Glutamatergic neuron (in vitro differentiated cells): ENCODE measurements at regions not wholly inside any gene's neighbourhood (a gene's known extent, or its start where the extent isn't known, plus 50 kb on each side); places are given as distances from the start of the nearest gene placed in this dataset.
"Not testable (repeated sequence)": the region's sequence is repeated elsewhere in the genome, so short reads cannot be mapped to it uniquely, and the experiment has no call there.

Source experiments
- DNase-seq: peaks from one replicate; pipeline ENCODE4 v3.0.0; 2022
- H3K27ac Mint-ChIP-seq: one replicate; pipeline ENCODE4 v1.8.0; 2020; ENCODE audit warnings: mild to moderate bottlenecking, mixed read lengths, inconsistent platforms; ENCODE audit not compliant: unreplicated experiment
- H3K27me3 Mint-ChIP-seq: one replicate; pipeline ENCODE4 v1.8.0; 2020; ENCODE audit warnings: mild to moderate bottlenecking, moderate library complexity, mixed read lengths, inconsistent platforms; ENCODE audit not compliant: unreplicated experiment
- H3K36me3 Mint-ChIP-seq: one replicate; pipeline ENCODE4 v1.8.0; 2020; ENCODE audit warnings: mild to moderate bottlenecking, mixed read lengths, inconsistent platforms; ENCODE audit not compliant: unreplicated experiment
- H3K4me1 Mint-ChIP-seq: one replicate; pipeline ENCODE4 v1.8.0; 2020; ENCODE audit warnings: mild to moderate bottlenecking, low read depth, mixed read lengths, inconsistent platforms; ENCODE audit not compliant: unreplicated experiment
- H3K4me3 Mint-ChIP-seq: one replicate; pipeline ENCODE4 v1.8.0; 2020; ENCODE audit warnings: mild to moderate bottlenecking, mixed read lengths, inconsistent platforms; ENCODE audit not compliant: unreplicated experiment
- H3K9me3 Mint-ChIP-seq: one replicate; pipeline ENCODE4 v1.8.0; 2020; ENCODE audit warnings: mild to moderate bottlenecking, moderate library complexity, mixed read lengths, inconsistent platforms; ENCODE audit not compliant: unreplicated experiment
- CTCF ChIP-seq: fragments of 200-600 bp; sonication (generic); IDR thresholded peaks from one replicate; pipeline ENCODE4 v1.5.0; 2021; ENCODE audit not compliant: partially characterized antibody, unreplicated experiment

DNA sequence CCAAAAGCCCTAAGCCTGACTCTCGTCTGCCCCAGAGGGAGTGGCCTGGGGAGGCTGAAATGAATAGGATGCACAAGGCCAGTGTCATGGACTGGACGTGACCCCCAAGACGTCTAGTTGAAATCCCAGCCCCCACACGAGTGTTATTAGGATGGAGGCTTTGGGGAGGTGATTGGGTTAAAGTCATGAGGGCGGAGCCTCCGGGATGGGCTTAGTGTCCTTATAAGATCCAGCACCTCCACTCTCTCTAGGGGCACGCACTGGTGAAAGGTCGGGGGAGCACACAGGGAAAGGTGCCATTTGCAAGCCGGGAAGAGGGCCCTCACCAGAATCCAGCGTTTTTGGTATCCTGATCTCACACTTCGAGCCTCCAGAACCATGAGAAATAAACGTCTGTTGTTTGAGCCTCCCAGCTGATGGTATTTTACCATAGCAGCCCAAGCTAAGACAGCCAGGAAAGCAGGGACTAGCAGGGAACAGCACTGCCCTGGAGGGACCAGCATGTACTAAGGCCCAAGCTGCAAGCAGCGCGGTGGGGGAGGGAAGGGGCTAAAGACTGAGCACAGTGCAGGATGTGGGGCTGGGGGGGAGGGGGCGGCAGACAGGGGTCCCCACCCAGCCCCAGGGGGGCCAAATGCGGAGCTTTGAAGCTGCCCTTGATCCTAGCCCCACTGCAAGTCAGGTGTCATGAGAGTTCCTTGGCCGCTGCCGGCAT, 78.3 kb upstream of the NCOR2 start:
- H3K27me3 Mint-ChIP-seq: peaks cover 13% of the 10 kb centered on the region
- no peak for TF ChIP-seq CTCF
- peak; percentile 40 for DNase-seq
- peaks cover 2% of the 10 kb centered on the region for H3K36me3 Mint-ChIP-seq
- H3K4me3 Mint-ChIP-seq: peak overlapping the region; percentile 47
- H3K4me1 Mint-ChIP-seq: peaks cover 28% of the 10 kb centered on the region
- H3K9me3 Mint-ChIP-seq: peaks cover 8% of the 10 kb centered on the region
- peak overlapping the region; percentile 83 for H3K27ac Mint-ChIP-seq

- H3K27ac Mint-ChIP-seq, H3K27me3 Mint-ChIP-seq, H3K9me3 Mint-ChIP-seq, H3K4me3 Mint-ChIP-seq, DNase-seq, H3K36me3 Mint-ChIP-seq: not testable (repeated sequence)
- peaks cover 31% of the 10 kb centered on the region for H3K4me1 Mint-ChIP-seq
These were observed 76.4 kb upstream of the NCOR2 start for GRCh38 chr12:124643768-124644167.

DNA sequence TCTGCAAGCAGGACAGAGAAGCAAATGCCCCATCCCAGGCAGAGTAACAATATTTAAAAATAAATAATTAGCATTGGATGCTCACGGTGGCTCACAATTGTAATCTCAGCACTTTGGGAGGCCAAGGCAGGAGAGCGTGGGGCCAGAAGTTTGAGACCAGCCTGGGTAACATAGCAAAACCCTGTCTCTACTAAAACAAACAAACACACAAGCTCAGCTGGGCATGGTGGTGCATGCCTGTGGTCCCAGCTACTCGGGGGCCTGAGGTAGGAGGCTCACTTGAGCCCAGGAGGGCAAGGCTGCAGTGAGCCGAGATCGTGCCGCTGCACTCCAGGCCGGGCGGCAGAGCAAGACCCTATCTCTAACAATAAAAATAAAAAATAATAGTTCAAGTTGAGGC, 74.7 kb upstream of the NCOR2 start:
- Mint-ChIP-seq H3K36me3 (peaks cover 9% of the 10 kb centered on the region), H3K9me3 (peaks cover 6% of the 10 kb centered on the region), H3K27me3 (peaks cover 9% of the 10 kb centered on the region), H3K27ac (no peak overlapping the region), H3K4me3 (no peak overlapping the region), H3K4me1 (peaks cover 35% of the 10 kb centered on the region)
- DNase-seq: no peak
- no peak for TF ChIP-seq CTCF

GRCh38 chr12:124641591-124641990, 74.2 kb upstream of the NCOR2 start:
- no peak for DNase-seq
- H3K36me3 Mint-ChIP-seq: peaks cover 9% of the 10 kb centered on the region
- H3K4me1 Mint-ChIP-seq: peaks cover 30% of the 10 kb centered on the region
- H3K27ac Mint-ChIP-seq: no peak overlapping the region
- peaks cover 6% of the 10 kb centered on the region for H3K9me3 Mint-ChIP-seq
- TF ChIP-seq CTCF: no peak
- peaks cover 9% of the 10 kb centered on the region for H3K27me3 Mint-ChIP-seq
- no peak overlapping the region for H3K4me3 Mint-ChIP-seq

DNA sequence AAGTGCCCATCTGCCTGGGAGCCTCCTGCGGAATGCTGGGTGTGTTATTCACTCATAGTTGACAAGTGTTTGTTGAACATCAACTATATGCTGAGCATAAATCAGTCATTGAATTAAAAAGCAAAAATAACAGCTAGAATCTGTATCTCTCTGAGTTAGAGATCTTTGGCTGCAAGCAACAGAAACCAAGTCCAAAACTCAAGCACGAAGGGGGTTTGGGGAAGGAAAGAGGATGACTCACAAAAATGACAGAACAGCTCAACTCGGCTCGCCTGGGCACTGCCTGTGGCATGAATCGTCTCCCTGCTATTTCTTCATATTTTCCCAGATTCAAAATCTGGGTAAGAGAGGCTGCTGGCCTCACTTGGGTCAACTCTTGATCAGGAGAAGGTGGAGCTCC, 72.6 kb upstream of the NCOR2 start:
- Mint-ChIP-seq H3K4me3 (no peak overlapping the region), H3K4me1 (peaks cover 29% of the 10 kb centered on the region), H3K9me3 (peaks cover 3% of the 10 kb centered on the region), H3K27ac (no peak overlapping the region), H3K36me3 (peaks cover 9% of the 10 kb centered on the region), H3K27me3 (peaks cover 8% of the 10 kb centered on the region)
- DNase-seq: no peak
- TF ChIP-seq CTCF: no peak
